DMS79 treated with DMSO at 0.1 percent for 48 hours (cell line): ENCODE measurements at regions not wholly inside any gene's neighbourhood (a gene's known extent, or its start where the extent isn't known, plus 50 kb on each side); places are given as distances from the start of the nearest gene placed in this dataset.
"Not testable (repeated sequence)": the region's sequence is repeated elsewhere in the genome, so short reads cannot be mapped to it uniquely, and the experiment has no call there.

Source experiments
- DNase-seq: peaks from one replicate; lab custom pipeline; 2025; lab: John Stamatoyannopoulos, UW

DNA sequence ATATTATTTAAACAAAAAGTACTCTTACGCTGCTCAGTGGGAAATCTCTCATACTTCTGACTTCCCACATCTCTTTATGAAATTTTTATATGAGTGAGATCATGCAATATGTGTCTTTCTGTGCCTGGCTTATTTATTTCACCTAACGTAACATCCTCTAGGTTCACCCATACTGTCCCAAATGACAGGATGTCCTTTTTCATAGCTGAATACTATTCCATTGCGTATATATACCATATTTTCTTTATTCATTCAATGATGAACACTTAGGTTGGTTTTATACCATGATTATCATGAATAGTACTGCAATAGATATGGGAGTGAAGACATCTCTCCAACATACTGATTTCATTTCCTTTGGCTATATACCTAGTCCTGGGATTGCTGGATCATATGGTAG, 57.8 kb upstream of the TPP2 start:
- DNase-seq = no peak

DNA sequence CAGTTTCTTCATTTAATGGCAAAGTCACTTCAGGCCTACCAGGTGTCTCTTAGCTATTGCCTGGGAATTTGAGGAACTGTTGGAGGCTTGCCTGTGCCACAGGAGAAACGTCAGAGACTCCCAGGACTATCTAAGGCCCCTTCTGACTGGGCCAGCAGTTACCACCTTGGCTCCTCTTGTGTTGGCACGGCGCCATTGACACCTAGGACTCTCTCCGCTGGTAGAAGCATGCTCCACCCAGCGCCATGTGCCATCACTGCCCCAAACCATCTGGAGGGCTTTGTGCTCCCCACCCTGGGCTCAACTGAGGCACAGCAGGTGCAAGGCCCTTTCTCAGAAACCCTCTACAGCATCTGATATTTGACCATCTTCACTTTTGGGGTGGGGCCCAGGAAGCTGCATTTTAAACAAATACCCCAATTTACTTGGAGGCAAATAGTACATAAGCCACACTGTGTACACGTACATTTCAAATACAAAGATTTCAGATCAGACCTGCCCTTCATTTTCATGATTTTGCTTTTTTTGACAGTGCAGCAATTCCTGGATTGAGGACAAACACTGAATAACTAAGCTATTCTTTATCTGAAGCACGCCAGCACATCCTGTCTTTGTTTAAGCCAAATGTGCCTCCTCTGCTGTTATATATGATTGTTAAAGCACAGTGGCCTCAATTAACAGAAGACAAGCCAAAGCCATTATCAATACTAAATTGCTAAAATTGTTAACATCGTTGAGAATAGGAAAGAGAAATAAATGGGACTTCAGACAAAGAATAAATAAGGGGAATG, 59.9 kb upstream of the TPP2 start:
- DNase-seq = no peak

DNA sequence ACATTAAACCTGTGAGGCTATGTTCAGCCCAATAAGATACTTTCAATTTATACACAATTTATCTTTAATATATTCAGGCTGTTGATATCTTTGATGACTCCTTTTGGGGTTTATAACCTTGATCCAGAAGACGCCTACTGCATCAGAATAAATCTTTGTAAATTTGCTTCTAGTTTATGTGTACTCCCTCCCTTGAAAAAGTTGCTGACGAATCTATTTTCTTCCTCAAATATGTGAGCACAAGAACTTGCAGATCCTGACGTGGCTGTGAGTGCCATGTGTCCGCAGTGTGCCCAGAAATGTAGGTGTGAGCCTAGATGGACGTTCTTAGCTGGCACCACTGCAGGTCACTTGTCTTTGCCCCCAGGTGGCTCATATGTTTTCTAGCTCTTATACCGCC, 60.6 kb upstream of the TPP2 start:
- DNase-seq = no peak

GRCh38 chr13:102530751-102531150, 66.0 kb upstream of the TPP2 start:
- peak; percentile 100 for DNase-seq

GRCh38 chr13:102522251-102522650, 74.5 kb upstream of the TPP2 start:
- not testable (repeated sequence) for DNase-seq

GRCh38 chr13:102517959-102518358, 78.8 kb upstream of the TPP2 start:
- no peak for DNase-seq

DNA sequence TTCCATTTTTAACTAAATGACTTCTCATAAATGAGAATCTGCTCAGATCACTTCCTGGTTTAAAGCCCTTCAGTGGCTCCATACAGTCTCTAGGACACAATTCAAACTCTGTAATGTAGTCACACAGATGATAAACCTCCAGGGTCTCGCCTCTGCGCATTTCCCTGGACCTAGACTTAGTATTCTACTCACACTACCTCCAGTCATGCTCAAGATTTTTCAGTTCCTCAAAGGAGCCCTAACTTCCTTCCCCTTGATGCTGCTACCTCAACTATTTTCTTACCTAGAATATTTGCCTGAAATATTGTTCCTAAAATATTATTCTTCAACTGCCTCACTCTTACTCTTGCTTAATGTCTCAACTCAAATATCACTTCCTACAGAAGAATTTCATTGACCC, 86.7 kb upstream of the TPP2 start:
- no peak for DNase-seq

DNA sequence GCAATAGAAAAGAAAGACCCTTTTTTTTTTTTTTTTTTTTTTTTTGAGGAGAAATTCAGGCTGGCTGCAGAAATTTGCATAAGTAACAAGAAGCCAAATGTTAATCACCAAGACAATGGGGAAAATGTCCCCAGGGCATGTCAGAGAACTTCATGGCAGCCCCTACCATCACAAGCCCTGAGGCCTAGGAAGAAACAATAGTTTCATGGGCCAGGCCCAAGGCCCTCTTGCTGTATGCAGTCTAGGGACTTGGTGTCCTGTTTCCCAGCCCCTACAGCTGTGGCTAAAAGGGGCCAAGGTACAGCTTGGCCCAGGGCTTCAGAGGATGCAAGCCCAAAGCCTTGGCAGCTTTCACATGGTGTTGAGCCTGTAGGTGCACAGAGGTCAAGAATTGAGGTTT, 88.4 kb upstream of the TPP2 start:
- no peak for DNase-seq

- DNase-seq = no peak
Measured at GRCh38 chr13:102504002-102504401, 92.8 kb upstream of the TPP2 start.

DNA sequence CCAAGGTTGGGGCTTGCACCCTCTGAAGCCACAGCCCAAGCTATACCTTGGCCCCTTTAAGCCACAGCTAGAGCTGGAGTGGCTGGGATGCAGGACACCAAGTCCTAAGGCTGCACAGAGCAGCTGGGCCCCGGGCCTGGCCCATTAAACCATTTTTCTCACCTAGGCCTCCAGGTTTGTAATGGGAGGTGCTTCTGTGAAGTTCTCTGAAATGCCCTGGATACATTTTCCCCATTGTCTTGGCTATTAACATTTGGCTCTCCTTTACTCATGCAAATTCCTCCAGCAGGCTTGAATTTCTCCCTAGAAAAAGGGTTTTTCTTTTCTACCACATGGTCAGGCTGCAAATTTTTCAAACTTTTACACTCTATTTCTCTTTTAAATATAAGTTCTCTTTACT, 93.8 kb upstream of the FGF14 start:
- no peak for DNase-seq

- DNase-seq = peak; percentile 99
Measured at GRCh38 chr13:102487330-102487729, 85.5 kb upstream of the FGF14 start.

DNA sequence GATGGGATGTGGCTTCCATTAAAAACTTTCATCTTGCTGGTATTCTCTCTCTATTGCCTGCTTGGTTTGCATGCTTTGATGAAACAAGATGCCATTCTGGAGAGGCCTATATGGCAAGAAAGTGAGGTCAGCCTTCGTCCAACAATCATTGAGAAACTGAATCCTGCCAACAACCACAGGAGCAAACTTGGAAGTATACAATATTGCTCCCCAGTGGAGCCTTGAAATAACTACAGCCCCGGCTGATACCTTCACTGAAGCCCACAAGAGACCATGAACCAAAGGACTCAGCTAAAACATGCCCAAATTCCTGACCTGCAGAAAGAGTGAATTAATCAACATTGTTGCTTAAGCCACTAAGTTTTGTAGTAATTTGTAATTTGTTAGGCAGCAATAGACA, 82.5 kb upstream of the FGF14 start:
- DNase-seq = peak; percentile 33

GRCh38 chr13:102472650-102473049, 70.8 kb upstream of the FGF14 start:
- no peak for DNase-seq

- no peak for DNase-seq
Measured at GRCh38 chr13:102470283-102470917, 68.6 kb upstream of the FGF14 start.

GRCh38 chr13:102466610-102467190, 64.9 kb upstream of the FGF14 start:
- peak; percentile 64 for DNase-seq

- no peak for DNase-seq
Measured at GRCh38 chr13:102462570-102462969, 60.7 kb upstream of the FGF14 start.

GRCh38 chr13:102461302-102461701, 59.5 kb upstream of the FGF14 start:
- no peak for DNase-seq

DNA sequence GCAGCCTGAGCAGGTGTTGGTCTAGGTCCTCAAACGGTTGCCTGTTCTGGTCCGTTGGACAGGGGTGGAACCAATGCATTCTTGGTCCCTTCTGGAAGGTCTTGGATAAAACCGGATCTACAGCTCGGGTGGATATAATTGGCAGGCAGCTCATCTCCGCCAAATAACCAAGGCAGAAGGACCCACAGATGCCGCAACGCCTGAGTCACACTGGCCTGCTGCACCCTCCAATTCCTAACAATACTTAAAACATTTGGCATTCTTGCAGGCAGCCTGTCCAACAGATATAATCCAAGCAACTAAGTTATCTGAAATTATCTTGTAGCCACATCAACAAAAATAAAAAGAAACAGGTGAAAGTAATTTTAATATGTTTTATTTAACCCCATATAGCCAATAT, 59.0 kb upstream of the FGF14 start:
- DNase-seq = peak; percentile 70

GRCh38 chr13:102452836-102453235, 51.0 kb upstream of the FGF14 start:
- DNase-seq = no peak
